Cardiac muscle cell (in vitro differentiated cells and primary cell): ENCODE measurements at regions not wholly inside any gene's neighbourhood (a gene's known extent, or its start where the extent isn't known, plus 50 kb on each side); places are given as distances from the start of the nearest gene placed in this dataset.

ENCODE experiments used
- DNase-seq, 2 donors: peaks; one replicate each; pipeline versions ENCODE4 v3.0.0 to v3.0.0-alpha.2; 2010 to 2017; ENCODE audit warnings: low read depth in 1 of 2, low spot score in 1 of 2
- H3K27ac ChIP-seq: fragments of 200-600 bp; sonication (generic); 2 replicates; pipeline ENCODE4 v1.5.1; 2016
- H3K27me3 ChIP-seq: fragments of 200-600 bp; sonication (generic); 2 replicates; pipeline ENCODE4 v1.6.0; 2016; ENCODE audit warnings: control low read depth
- H3K36me3 ChIP-seq: fragments of 200-600 bp; sonication (generic); 2 replicates; pipeline ENCODE4 v1.5.1; 2016; ENCODE audit warnings: control low read depth
- H3K4me1 ChIP-seq: fragments of 200-600 bp; sonication (generic); 2 replicates; pipeline ENCODE4 v1.8.1; 2017; ENCODE audit warnings: low read depth, mild to moderate bottlenecking, mixed run types
- H3K4me3 ChIP-seq: fragments of 200-600 bp; sonication (generic); 2 replicates; pipeline ENCODE4 v1.5.1; 2016; ENCODE audit warnings: mild to moderate bottlenecking
- H3K9me3 ChIP-seq: fragments of 200-600 bp; sonication (generic); 2 replicates; pipeline ENCODE4 v1.5.1; 2017; ENCODE audit warnings: low read depth, mild to moderate bottlenecking, control low read depth
- TF ChIP-seq, protein P1 (sequence below): IDR thresholded peaks from 2 replicates; pipeline ENCODE4 v1.5.1; 2012; ENCODE audit warnings: low read depth, mild to moderate bottlenecking, low read length

DNA sequence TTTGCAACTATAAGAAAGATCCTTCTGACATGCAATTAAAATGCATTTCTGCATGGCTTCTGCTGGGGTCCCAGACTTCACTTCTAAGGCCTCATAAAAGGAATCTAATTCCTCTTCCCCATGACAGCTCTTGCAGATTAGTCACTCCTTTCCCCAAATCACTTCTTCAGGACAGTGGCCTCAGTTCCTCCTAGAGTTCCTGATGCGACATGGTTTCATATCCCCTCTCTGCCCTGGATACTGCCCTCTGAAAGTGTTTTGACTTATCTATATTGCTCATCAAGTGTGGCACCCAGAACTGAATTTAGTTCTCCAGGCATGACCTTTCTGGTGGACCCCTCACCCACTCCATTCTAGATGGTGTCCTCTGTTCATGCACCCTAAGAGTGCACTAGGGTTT, 238.1 kb downstream of the FOXO1 start:
- no peaks in the 10 kb centered on the region for H3K36me3 ChIP-seq
- no peak overlapping the region for H3K27ac ChIP-seq
- no peaks in the 10 kb centered on the region for H3K4me1 ChIP-seq
- H3K4me3 ChIP-seq: no peak overlapping the region
- TF ChIP-seq, protein P1, sequence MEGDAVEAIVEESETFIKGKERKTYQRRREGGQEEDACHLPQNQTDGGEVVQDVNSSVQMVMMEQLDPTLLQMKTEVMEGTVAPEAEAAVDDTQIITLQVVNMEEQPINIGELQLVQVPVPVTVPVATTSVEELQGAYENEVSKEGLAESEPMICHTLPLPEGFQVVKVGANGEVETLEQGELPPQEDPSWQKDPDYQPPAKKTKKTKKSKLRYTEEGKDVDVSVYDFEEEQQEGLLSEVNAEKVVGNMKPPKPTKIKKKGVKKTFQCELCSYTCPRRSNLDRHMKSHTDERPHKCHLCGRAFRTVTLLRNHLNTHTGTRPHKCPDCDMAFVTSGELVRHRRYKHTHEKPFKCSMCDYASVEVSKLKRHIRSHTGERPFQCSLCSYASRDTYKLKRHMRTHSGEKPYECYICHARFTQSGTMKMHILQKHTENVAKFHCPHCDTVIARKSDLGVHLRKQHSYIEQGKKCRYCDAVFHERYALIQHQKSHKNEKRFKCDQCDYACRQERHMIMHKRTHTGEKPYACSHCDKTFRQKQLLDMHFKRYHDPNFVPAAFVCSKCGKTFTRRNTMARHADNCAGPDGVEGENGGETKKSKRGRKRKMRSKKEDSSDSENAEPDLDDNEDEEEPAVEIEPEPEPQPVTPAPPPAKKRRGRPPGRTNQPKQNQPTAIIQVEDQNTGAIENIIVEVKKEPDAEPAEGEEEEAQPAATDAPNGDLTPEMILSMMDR: no peak
- DNase-seq: no peak
- H3K27me3 ChIP-seq: no peaks in the 10 kb centered on the region
- no peaks in the 10 kb centered on the region for H3K9me3 ChIP-seq

DNA sequence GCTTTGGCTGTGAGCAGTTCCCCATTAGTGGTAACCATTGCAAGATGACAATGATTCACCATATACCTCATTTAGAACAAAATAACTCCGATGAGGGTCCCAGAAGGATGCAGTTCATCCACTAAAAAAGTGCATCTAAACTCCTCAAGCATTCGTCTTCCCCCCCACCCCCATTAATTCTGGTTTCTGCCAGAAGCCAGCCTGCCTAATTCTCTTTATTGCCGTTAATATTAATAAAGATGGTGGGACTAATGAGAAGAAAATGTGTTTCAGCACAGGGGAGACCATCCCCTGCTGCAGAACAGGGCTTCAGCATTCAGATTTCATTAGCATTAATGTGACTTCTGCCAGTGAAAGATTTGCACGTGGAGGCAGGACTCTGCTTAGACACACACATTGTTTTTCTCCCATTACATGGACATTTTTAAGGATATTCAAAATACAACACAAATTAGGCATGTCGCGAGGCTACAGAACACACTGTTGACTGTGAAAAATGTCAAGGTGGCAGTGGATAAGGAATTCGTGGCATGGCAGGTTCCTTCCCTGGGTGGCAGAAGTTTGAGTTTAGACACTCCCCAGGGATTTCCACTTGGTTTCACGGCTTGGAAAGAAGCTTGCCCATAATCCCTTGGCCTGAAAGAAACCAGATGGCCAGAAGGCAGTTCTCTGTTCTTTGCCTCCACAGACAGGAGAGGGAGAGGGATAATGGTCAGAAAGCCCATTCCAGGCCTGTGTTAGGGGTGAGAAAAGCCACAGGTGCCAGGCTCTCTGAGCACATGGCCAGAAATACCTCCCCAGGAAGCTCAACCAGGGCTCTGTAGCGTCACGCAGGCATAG, 236.5 kb downstream of the FOXO1 start:
- TF ChIP-seq, protein P1: no peak
- Histone ChIP-seq H3K9me3 (no peaks in the 10 kb centered on the region), H3K36me3 (no peaks in the 10 kb centered on the region), H3K27me3 (no peaks in the 10 kb centered on the region), H3K4me1 (no peaks in the 10 kb centered on the region), H3K27ac (no peak overlapping the region), H3K4me3 (no peak overlapping the region)
- DNase-seq: peak in 1 of 2 donors; percentile 54

DNA sequence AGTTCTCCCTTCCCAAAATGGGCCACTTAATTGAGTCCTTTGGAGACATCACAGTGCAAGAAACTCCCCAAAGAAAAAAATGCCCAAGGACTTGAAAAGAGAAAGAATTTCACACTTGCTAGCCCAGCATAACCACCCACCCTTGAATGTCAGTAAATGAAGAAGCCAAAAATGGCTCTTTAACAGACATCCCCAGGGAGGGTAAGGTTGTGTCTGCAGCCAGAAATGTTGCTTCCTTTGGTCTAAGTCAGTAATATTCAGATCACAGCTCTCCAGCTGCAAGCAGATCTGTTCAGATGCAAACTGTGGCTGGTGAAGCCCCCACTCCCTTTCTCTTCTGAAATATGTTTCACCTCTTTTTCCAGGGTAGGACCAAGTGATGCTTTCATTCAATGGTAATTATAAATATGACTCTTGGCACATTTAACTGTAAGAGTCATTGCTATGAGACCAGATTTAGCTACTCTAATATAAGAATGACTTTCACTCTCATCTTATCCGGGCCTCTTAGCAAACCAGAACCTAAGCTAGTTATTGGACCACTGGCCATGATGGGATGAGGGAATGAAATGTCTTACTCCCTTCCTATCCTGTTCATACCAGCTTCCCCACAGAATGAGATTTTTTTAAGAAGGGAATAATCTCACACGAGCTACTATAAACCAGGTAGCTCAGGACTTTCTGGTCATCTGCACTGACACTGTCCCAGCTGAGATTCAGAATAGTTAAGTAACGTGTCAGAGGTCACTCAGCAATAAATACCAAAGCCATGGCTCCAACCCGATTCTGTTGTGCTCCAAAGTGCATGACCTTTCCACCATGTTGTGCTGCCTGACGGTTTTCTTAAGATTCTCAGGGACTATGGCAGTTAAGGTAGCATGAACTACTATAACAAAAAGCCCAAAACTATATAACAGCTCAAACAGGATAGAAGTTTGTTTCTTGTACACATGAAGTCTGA, 234.1 kb downstream of the FOXO1 start:
- no peaks in the 10 kb centered on the region for H3K9me3 ChIP-seq
- no peak for DNase-seq
- TF ChIP-seq, protein P1: no peak

DNA sequence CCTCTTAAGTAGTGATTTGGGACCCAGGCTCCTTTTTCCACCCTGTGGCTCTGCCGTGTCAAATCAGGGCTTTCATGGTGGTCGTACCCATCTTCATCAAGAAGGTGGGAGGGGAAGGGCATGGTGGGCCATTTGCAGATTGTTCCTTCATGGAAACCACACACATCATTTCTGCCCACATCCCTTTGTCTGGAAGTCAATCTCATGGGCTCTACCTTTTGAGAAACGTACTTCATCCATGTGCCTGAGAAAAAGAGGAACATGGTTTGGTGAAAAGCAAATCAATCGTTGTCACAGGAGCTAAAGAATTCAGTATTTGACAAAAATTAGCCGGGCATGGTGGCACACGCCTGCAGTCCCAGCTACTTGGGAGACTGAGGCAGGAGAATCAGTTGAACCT, 233.4 kb downstream of the FOXO1 start:
- no peaks in the 10 kb centered on the region for H3K36me3 ChIP-seq
- TF ChIP-seq, protein P1: no peak
- H3K4me3 ChIP-seq: no peak overlapping the region
- H3K27me3 ChIP-seq: peaks cover 12% of the 10 kb centered on the region
- H3K27ac ChIP-seq: no peak overlapping the region
- H3K4me1 ChIP-seq: no peaks in the 10 kb centered on the region
- H3K9me3 ChIP-seq: no peaks in the 10 kb centered on the region
- DNase-seq: no peak

More for the DNA sequence above, 234.1 kb downstream of the FOXO1 start:
- Histone ChIP-seq H3K4me3 (no peak overlapping the region), H3K27ac (no peak overlapping the region), H3K36me3 (no peaks in the 10 kb centered on the region), H3K27me3 (peaks cover 9% of the 10 kb centered on the region), H3K4me1 (no peaks in the 10 kb centered on the region)

DNA sequence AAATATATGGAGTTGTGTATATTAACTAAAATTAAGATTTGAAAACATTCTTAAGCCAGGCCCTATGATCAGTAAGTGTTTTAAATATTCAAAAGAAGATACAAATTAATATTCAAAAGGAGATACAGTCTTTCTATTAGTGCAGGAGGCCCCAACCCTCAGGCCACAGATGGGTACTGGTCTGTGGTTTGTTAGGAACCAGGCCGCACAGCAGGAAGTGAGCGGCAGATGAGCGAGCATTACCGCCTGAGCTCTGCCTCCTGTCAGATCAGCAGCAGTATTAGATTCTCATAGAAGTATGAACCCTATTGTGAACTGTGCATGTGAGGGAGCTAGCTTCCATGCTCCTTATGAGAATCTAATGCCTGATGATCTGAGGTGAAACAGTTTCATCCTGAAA, 232.9 kb downstream of the FOXO1 start:
- Histone ChIP-seq H3K36me3 (no peaks in the 10 kb centered on the region), H3K27me3 (peaks cover 15% of the 10 kb centered on the region), H3K9me3 (no peaks in the 10 kb centered on the region), H3K4me1 (no peaks in the 10 kb centered on the region), H3K27ac (no peak overlapping the region), H3K4me3 (no peak overlapping the region)
- TF ChIP-seq, protein P1: no peak
- DNase-seq: no peak
